Stomach (tissue), 4 donors: ENCODE measurements at regions not wholly inside any gene's neighbourhood (a gene's known extent, or its start where the extent isn't known, plus 50 kb on each side); places are given as distances from the start of the nearest gene placed in this dataset.

Source experiments
- CTCF ChIP-seq, 7 experiments: fragments of 450-650 bp in 4 of 7; fragments of 200-600 bp in 3 of 7; sonication (generic) in 3 of 7; IDR thresholded peaks; one replicate each; pipeline ENCODE4 v1.5.1; 2016 to 2019; ENCODE audit warnings: antibody characterized with exemption in 7 of 7, control low read depth in 2 of 7, mild to moderate bottlenecking in 1 of 7
- EP300 ChIP-seq: sonication (generic); formaldehyde crosslinking; IDR thresholded peaks from one replicate; pipeline ENCODE4 v1.6.1; 2017; ENCODE audit warnings: antibody characterized with exemption
- POLR2AphosphoS5 ChIP-seq, 3 donors: sonication (generic); formaldehyde crosslinking; IDR thresholded peaks; one replicate each; pipeline ENCODE4 v1.6.1; 2016; ENCODE audit warnings: antibody characterized with exemption in 3 of 3

DNA sequence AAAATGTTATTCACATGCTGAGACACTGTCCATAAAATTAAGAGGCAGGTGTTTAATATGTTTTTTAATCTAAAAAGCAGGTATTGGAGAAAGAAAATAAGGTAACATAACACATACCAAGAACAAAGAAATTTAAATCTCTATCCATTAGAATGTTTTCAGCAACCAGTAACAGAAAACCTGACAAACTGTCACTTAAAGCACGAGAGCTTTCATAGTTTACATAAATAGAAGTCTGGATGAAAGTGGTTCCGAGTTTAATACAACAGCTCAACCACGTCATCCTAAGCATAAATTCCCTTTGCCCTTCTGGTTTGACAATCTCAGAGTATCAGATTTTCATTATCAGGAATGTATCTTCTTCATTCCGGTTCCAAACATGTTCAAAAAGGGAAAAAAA is 1249.4 kb upstream of the SORCS1 start:
- TF ChIP-seq CTCF (IDR thresholded peaks at IDR 0.05) (no peak), EP300 (no peak), POLR2AphosphoS5 (IDR thresholded peaks at IDR 0.05) (no peak)
